ENCODE measurements at regions not wholly inside any gene's neighbourhood (a gene's known extent, or its start where the extent isn't known, plus 50 kb on each side); places are given as distances from the start of the nearest gene placed in this dataset.

DNA sequence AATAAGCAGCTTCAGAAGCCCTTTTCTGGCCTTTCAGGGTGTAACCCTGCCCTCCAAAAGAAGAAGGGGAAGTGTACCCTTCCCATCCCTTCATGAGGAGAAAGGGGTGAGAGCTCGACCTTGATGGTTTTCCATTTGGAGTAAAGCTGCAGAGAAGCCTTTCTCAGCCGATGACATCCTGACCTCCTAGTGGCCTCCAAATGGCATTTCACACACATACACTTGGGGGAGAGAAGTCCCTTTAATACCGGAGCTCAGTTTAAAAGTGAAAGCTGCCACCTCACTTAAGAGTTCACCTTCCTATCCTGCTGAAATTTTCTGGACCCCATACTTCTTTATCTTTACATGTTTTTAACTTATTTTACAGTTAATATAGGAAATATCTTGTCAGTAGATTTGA is 716.7 kb downstream of the DCDC2C start:
- no peak for TF ChIP-seq POLR2AphosphoS5 (IDR thresholded peaks at IDR 0.05; ENCODE audit: borderline replicate concordance, low read depth, low read length)
- no peak for TF ChIP-seq EZH2 (IDR thresholded peaks at IDR 0.05)
